DMS153 treated with DMSO at 0.1 percent for 48 hours (cell line): ENCODE measurements at regions not wholly inside any gene's neighbourhood (a gene's known extent, or its start where the extent isn't known, plus 50 kb on each side); places are given as distances from the start of the nearest gene placed in this dataset.
A peak's percentile ranks its signal among the peaks of the same experiment; 100 is the strongest.

Experiments used
- DNase-seq: peaks from one replicate; lab custom pipeline; 2025; ENCODE audit not compliant: unreplicated experiment; lab: John Stamatoyannopoulos, UW

GRCh38 chr3:110074095-110074494, 736.7 kb upstream of the DPPA4 start:
- DNase-seq = no peak

- DNase-seq = no peak
Observed at GRCh38 chr3:110077093-110077492, 739.7 kb upstream of the DPPA4 start.

GRCh38 chr3:110093411-110093810, 756.1 kb upstream of the DPPA4 start:
- no peak for DNase-seq

GRCh38 chr3:110093812-110094401, 756.6 kb upstream of the DPPA4 start:
- no peak for DNase-seq

- no peak for DNase-seq
Observed at GRCh38 chr3:110099711-110100110, 762.4 kb upstream of the DPPA4 start.

- DNase-seq = no peak
Observed at GRCh38 chr3:110101361-110101760, 764.0 kb upstream of the DPPA4 start.

GRCh38 chr3:110106805-110107204, 769.5 kb upstream of the DPPA4 start:
- no peak for DNase-seq

DNA sequence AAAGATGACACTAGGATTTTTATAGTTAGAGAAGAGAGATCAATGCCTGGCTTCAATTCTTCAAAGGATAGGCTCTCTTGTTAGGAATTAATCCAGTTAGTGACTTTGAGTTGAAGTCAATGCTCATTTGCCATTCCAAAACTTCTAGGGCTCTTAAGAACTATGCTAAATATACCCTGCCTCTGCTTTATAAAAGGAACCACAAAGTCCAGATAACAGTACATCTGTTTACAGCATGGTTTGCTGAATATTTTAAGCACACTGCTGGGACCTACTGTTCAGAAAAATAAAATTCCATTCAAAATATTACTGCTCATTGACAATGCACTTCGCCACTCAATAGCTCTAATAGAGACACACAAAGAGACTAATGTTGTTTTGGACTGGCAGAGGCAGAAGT, 786.6 kb upstream of the DPPA4 start:
- no peak for DNase-seq

DNA sequence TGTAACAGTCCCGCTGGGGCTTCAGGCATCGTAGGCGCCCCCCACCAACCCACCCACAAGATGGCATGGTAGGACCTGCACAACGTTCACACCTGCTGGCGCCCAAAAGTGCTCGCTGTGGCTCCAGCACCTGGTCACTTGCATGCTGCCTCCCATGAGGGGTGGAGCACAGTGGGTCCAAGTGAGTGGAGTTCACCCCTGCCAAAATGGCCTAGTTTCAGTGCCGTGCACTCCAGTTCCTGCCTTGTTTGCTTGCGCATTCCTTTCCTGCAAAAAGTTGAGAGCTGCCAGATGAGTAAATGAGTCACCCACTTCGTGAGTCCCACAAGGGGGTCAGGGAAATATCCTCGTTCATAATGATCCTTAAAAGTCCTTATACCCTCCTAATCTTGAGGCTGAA, 788.7 kb upstream of the DPPA4 start:
- DNase-seq = no peak

- DNase-seq = no peak
Observed at GRCh38 chr3:110133971-110134370, 796.6 kb upstream of the DPPA4 start.

- no peak for DNase-seq
Observed at GRCh38 chr3:110139048-110139447, 801.7 kb upstream of the DPPA4 start.

- no peak for DNase-seq
Observed at GRCh38 chr3:110139821-110140220, 802.5 kb upstream of the DPPA4 start.

DNA sequence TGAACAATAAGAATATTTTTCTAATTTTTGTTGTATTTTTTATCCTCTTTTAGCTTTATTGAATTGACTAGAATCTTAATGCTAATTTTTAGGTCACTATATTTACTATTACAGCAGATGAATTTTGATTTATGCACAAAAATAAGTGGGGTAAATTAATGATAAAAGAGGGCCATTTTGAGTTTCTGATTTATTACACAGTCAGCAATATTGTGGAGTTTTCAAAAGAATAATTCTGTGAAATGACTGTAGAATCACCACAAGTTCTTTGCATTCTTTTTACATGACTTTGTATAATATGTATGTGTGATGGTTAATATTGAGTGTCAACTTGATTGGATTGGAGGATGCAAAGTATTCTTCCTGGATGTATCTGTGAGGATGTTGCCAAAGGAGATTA, 812.4 kb upstream of the DPPA4 start:
- DNase-seq = no peak

GRCh38 chr3:110157221-110157620, 819.9 kb upstream of the DPPA4 start:
- DNase-seq = no peak

DNA sequence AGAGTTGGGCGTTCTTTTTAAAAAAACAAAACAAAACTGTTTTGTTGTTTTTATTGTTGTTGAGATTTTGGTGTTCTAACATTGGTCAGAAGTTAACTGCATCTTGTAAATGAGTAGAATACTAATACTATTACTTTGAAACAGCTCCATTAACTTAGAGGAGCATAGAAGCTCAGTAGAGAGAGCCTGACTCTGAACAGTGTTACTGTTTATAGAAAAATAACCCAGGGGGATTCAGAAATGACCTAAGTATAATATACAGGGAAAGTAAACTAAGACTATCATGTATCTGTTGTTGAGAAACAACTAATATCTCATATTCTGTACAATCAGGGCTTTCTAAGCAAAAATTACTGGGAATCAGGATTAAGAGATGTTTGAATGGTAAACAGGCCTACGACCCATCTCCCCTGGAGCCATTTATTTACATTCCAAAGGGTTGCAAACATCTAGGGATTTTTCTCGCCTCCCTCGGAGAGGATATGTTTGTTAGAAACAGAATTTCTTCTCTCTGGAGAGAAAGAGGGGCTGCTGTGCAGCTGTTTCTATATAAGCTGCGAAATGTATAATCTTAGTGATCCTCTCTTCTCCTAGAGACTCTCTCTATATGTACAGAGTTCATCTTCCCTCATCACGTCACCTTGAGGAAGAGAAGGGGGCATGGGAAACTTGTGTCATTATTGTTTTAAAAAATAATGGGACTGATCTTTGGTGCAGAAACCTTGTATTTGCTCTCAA, 827.5 kb upstream of the DPPA4 start:
- no peak for DNase-seq

DNA sequence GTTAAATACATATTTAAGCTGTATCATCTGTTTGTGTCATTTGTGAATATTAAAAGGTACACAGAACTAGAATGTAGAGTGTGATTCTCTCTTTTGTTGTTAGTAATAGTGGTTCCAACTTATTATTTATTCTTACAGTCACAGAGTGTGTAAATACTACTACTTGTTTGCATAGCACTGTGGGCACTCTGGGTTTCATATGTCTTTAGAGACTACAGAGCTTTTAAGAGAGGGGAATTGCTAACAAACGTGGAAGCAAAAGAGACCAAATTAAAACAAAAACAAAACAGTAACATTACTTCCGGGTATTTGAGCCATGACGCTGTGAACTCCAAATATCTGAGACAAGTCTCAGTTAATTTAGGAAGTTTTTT, 828.0 kb upstream of the DPPA4 start:
- DNase-seq = peak; percentile 33

DNA sequence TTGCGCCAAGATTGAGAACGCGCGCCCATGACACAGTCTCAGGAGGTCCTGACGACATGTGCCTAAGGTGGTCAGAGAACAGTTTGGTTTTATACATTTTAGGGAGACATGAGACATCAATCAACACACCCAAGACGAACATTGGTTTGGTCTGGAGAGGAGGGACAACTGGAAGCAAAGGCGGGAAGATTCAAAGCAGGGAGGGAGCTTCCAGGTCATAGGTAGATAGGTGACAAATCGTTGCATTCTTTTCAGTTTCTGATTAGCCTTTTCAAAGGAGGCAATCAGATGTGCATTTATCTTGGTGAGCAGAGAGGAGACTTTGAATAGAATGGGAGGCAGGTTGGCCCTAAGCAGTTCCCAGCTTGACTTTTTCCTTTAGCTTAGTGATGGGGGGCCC, 828.4 kb upstream of the DPPA4 start:
- peak; percentile 14 for DNase-seq

DNA sequence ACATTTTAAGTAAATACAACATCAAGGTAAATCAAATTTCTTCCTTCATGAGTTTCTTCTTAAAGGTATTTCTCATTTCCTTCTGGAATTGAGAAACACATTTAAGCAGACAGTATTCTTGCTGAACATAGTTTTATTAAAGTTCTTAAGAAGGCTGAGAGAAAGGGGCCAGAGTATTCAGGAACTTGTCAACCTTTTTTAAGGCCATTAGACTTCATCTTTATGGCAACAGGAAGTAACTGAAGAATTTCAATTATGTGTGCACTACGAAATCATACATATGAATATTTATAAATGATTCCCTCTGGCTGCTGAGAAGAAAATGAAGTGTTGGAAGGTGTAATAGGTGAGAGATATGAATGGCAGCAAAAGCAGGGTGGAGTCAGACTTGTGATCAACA, 829.4 kb upstream of the DPPA4 start:
- no peak for DNase-seq

DNA sequence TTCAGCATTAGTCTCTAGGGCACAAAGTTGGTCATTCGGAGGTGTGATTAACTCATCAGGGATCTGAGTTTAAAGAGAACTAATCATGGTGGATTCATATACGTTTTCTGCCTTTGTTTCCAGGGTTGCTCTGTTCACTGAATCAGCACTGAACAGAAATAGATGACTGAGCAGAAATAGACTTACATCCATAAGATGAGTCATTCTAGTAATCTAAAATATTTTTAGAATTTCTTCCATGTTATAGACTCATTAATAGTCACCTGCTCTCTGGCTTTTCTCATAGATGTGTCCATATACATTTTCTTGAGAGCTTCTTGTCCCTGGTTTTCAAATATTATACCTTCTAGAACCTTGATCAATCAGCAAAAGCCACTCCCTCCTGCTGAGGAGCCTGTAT, 837.6 kb upstream of the DPPA4 start:
- no peak for DNase-seq

- DNase-seq = no peak
Observed at GRCh38 chr3:110178965-110179364, 841.6 kb upstream of the DPPA4 start.

GRCh38 chr3:110180733-110181132, 843.4 kb upstream of the DPPA4 start:
- no peak for DNase-seq

DNA sequence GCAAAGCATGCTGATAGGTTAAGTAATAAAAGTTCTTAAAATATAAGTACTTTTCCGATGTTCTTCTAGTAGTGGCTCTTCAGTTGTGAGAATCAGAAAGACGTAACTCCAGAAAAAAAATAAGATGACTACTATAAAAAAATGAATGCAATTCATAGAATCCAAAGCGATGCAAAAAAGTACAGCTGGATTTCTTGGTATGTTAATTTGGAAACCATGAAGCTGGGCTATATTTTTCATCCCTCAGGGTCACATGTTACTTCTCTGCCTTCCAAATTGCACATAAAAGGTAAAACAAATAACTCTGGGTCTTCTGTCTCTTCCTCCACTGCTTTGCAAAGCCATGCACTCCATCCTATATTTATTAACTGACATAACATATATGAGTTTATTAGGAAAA, 843.9 kb upstream of the DPPA4 start:
- DNase-seq = no peak

DNA sequence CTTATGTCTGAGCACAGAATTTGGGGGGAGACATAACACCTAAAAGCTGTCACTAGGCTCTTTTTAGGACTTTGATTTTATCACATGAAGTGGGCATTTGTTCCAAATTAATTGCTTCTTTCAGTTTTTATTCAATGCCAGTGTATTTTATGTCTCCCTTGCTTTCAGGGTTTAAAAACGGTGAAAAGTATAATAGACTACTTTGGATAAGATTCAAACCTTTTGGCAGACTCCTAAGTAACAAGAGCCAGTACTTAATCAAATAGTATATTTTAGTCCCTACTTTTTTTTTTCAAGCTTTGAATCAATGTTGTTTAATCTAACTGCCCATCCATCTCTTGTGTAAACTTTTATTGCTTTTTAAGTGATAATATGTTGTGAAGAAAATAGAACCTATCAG, 847.2 kb upstream of the DPPA4 start:
- no peak for DNase-seq
